ENCODE measurements at regions not wholly inside any gene's neighbourhood (a gene's known extent, or its start where the extent isn't known, plus 50 kb on each side); places are given as distances from the start of the nearest gene placed in this dataset.

GRCh38 chr11:21888814-21889213 lies 304.1 kb upstream of the ANO5 start:
- no peak for TF ChIP-seq EZH2phosphoT487 (IDR thresholded peaks at IDR 0.05; ENCODE audit: borderline replicate concordance, low read length)
- TF ChIP-seq CTCF (IDR thresholded peaks at IDR 0.05; ENCODE audit: low read depth, low read length, poor library complexity, severe bottlenecking) = no peak
